ENCODE measurements at regions not wholly inside any gene's neighbourhood (a gene's known extent, or its start where the extent isn't known, plus 50 kb on each side); places are given as distances from the start of the nearest gene placed in this dataset.
"Not testable (repeated sequence)": the region's sequence is repeated elsewhere in the genome, so short reads cannot be mapped to it uniquely, and the experiment has no call there.

- not testable (repeated sequence) for TF ChIP-seq CTCF, POLR2A, POLR2AphosphoS5, EP300 (IDR thresholded peaks at IDR 0.05)
Observed at GRCh38 chr12:20093190-20093810, 275.0 kb upstream of the PDE3A start.

Data from suprapubic skin (tissue), 4 donors.